Pancreas (tissue), 10 donors: ENCODE measurements at regions not wholly inside any gene's neighbourhood (a gene's known extent, or its start where the extent isn't known, plus 50 kb on each side); places are given as distances from the start of the nearest gene placed in this dataset.
A peak's percentile ranks its signal among the peaks of the same experiment; 100 is the strongest.

ENCODE experiments used
- ATAC-seq, 4 donors: fragments of 200-7000 bp; cut with Tn5 transposase; one replicate each; pipeline versions ENCODE4 v1.8.0 to v1.9.1; 2020; ENCODE audit warnings: mild to moderate bottlenecking in 4 of 4, moderate library complexity in 4 of 4
- DNase-seq, 6 donors: peaks; one replicate each; pipeline ENCODE4 v3.0.0-alpha.2; 2020
- FAIRE-seq: peaks from 2 replicates; lab custom pipeline; 2012; peaks lifted over from hg19 to GRCh38; lab: Jason Lieb, UNC
- H3K27ac ChIP-seq, 4 donors: fragments of 200-600 bp; sonication (generic); 1 replicate in 3 of 4; 2 replicates in 1 of 4; pipeline versions ENCODE4 v1.5.0 to v1.8.0; 2020
- H3K27me3 ChIP-seq, 4 donors: fragments of 200-600 bp; one replicate each; pipeline ENCODE4 v1.8.0; 2021
- H3K36me3 ChIP-seq, 3 donors: fragments of 200-600 bp; sonication (generic) in 1 of 3; one replicate each; pipeline versions ENCODE4 v1.5.0 to v1.8.0; 2020 to 2021
- H3K4me1 ChIP-seq, 3 donors: fragments of 200-600 bp; one replicate each; pipeline ENCODE4 v1.8.0; 2021
- H3K4me3 ChIP-seq, 4 donors: fragments of 200-600 bp; sonication (generic) in 2 of 4; one replicate each; pipeline versions ENCODE4 v1.5.0 to v1.8.0; 2020 to 2021
- H3K9me3 ChIP-seq, 4 donors: fragments of 200-600 bp; one replicate each; pipeline ENCODE4 v1.8.0; 2021
- WGBS, 2 donors: extraction: QIAGEN DNeasy Blood & Tissue Kit; methylation state at CpG; one replicate each; pipeline ENCODE4 v1.1.7; 2013; 5-methylcytosine and 5-hydroxymethylcytosine counted together
- intact Hi-C, 3 donors: fragments of 100-400 bp; cut with DNase I; formaldehyde crosslinking; loops; one replicate each; pipeline versions ENCODE4 v1.11.1 to v1.14.2; 2022
- TF ChIP-seq, protein P1 (sequence below), 4 donors: fragments of 200-600 bp; sonication (generic) in 3 of 4; IDR thresholded peaks; one replicate each; pipeline versions ENCODE4 v1.5.0 to v1.8.0; 2021; ENCODE audit warnings: antibody characterized with exemption in 4 of 4
- donor health status: healthy with polysubstance abuse.
- donor health status: DM: no; HTN: no; CAD: no; lungs with moderate emphysema.
- donor health status: DM: no; HTN: no; CAD: no.
- donor health status: control.
- donor health status: control.
- donor health status: Bipolar disorder and iron deficiency.
- donor health status: DM: yes; HTN: yes; CAD: no.
- donor health status: DM: no; HTN: no; CAD: no.
- donor health status: DM: no; HTN: no; CAD: no.
- donor health status: DM: yes; HTN: yes; CAD: no.

GRCh38 chr2:226159875-226160479, 639.6 kb downstream of the IRS1 start:
- H3K9me3 ChIP-seq: no peaks in the 10 kb centered on the region
- H3K36me3 ChIP-seq: no peaks in the 10 kb centered on the region
- intact Hi-C loops: no loop called here
- no peaks in the 10 kb centered on the region for H3K27me3 ChIP-seq
- no peak for ATAC-seq
- no peak for FAIRE-seq
- TF ChIP-seq, protein P1, sequence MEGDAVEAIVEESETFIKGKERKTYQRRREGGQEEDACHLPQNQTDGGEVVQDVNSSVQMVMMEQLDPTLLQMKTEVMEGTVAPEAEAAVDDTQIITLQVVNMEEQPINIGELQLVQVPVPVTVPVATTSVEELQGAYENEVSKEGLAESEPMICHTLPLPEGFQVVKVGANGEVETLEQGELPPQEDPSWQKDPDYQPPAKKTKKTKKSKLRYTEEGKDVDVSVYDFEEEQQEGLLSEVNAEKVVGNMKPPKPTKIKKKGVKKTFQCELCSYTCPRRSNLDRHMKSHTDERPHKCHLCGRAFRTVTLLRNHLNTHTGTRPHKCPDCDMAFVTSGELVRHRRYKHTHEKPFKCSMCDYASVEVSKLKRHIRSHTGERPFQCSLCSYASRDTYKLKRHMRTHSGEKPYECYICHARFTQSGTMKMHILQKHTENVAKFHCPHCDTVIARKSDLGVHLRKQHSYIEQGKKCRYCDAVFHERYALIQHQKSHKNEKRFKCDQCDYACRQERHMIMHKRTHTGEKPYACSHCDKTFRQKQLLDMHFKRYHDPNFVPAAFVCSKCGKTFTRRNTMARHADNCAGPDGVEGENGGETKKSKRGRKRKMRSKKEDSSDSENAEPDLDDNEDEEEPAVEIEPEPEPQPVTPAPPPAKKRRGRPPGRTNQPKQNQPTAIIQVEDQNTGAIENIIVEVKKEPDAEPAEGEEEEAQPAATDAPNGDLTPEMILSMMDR (IDR thresholded peaks at IDR 0.05): no peak
- H3K4me3 ChIP-seq: no peak overlapping the region
- no peaks in the 10 kb centered on the region for H3K4me1 ChIP-seq
- no peak for DNase-seq
- WGBS, 2 donors: 15 to 19% methylated on average over 4 of the region's 4 CpGs
- peak overlapping the region in 1 of 4 donors; percentile 54 for H3K27ac ChIP-seq

GRCh38 chr2:226158940-226159339, 640.7 kb downstream of the IRS1 start:
- no peak overlapping the region for H3K4me3 ChIP-seq
- intact Hi-C loops: no loop called here
- DNase-seq (no peak), FAIRE-seq (no peak), ATAC-seq (no peak)
- no peaks in the 10 kb centered on the region for H3K9me3 ChIP-seq
- no peaks in the 10 kb centered on the region for H3K27me3 ChIP-seq
- no peak overlapping the region for H3K27ac ChIP-seq
- TF ChIP-seq, protein P1 (IDR thresholded peaks at IDR 0.05): no peak
- WGBS, 2 donors: 81 to 83% methylated on average over 2 of the region's 2 CpGs
- no peaks in the 10 kb centered on the region for H3K36me3 ChIP-seq
- H3K4me1 ChIP-seq: no peaks in the 10 kb centered on the region

DNA sequence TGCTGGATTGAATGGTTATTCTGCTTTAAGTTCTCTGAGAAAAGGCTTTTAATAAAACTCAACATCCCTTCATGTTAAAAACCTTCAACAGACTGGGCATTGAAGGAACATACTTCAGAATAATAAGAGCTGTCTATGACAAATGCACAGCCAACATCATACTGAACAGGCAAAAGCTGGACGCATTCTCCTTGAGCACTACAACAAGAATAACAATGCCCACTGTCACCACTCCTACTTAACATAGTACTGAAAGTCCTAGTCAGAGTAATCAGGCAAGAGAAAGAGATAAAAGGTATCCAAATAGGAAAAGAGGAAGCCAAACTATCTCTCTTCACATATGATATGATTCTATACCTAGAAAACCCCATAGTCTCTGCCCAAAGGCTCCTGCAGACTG, 641.4 kb downstream of the IRS1 start:
- intact Hi-C loops: no loop called here
- Histone ChIP-seq H3K4me1 (no peaks in the 10 kb centered on the region), H3K27ac (no peak overlapping the region), H3K9me3 (no peaks in the 10 kb centered on the region), H3K4me3 (no peak overlapping the region), H3K27me3 (no peaks in the 10 kb centered on the region), H3K36me3 (no peaks in the 10 kb centered on the region)
- 71 to 89% methylated on average over 1 of the region's 1 CpG for WGBS, 2 donors
- FAIRE-seq (no peak), DNase-seq (no peak), ATAC-seq (no peak)
- TF ChIP-seq, protein P1 (IDR thresholded peaks at IDR 0.05): no peak

DNA sequence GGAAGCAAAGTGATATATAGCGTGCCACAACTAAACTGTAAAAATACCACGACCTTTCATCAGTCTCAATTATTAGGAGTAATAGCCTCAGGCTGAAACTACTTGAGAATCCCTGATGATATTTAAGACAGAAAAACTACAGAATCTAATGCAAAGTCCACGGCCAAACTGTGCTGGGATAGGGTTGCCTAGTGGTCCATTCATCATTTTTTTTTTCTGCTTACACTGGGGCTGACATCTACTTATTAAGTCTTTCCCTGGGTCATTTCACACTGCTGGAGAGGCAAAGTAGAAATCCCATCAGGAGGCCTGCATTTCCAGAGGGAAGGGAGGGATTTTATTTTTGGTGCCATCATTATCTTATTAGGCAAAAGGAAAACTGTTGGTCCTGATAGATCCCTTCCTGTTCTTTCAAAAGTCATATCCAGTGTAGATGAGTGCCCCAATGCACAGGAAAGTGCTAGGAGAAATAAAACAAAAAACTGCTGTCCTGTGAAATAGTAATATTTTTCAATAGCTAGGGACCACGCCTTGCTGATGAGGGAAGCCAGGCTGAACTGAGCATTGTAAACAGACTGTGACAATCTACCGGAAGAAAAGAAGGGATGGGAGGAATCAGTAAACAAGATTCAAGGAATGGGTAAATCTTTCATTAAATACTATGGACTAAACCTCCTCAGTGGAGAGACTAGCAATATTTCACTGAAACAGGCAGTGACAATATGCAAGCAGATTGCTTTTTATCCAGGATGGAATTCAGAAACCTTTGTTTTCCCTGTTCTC, 644.3 kb downstream of the IRS1 start:
- ATAC-seq (no peak), FAIRE-seq (no peak), DNase-seq (no peak)
- Histone ChIP-seq H3K36me3 (no peaks in the 10 kb centered on the region), H3K4me1 (no peaks in the 10 kb centered on the region), H3K9me3 (no peaks in the 10 kb centered on the region), H3K4me3 (no peak overlapping the region), H3K27me3 (no peaks in the 10 kb centered on the region), H3K27ac (no peak overlapping the region)
- intact Hi-C loops: no loop called here
- 51 to 58% methylated on average over 5 of the region's 5 CpGs for WGBS, 2 donors
- TF ChIP-seq, protein P1 (IDR thresholded peaks at IDR 0.05): no peak

DNA sequence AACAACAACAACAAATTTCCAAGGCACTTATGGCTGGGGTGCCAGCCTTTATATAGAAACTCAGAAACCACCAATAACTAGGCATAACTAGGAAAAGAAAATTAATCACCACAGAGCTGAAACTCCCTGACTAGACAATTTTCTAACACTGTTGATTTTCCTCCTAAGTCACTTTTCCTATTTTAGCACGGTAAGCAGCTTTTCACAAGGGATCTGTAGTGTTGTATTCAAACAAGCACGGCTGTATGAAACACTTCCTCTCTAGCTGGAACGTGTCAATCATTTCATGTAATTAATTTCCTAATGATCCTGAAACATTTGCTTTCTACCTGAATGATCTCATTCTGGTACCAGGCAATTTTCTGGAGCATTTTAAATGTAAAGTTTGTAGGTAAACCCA, 645.0 kb downstream of the IRS1 start:
- no peak for DNase-seq
- FAIRE-seq: no peak
- TF ChIP-seq, protein P1 (IDR thresholded peaks at IDR 0.05): no peak
- Histone ChIP-seq H3K36me3 (no peaks in the 10 kb centered on the region), H3K27ac (peak overlapping the region in 1 of 4 donors; percentile 9), H3K4me1 (no peaks in the 10 kb centered on the region), H3K27me3 (no peaks in the 10 kb centered on the region), H3K4me3 (no peak overlapping the region), H3K9me3 (no peaks in the 10 kb centered on the region)
- intact Hi-C loops: no loop called here
- ATAC-seq: peak in 3 of 4 donors; percentile 18 to 65 (median 43)
- 18% methylated on average over 3 of the region's 3 CpGs for WGBS, 2 donors
